Fibroblast of the aortic adventitia (primary cell): ENCODE measurements at regions not wholly inside any gene's neighbourhood (a gene's known extent, or its start where the extent isn't known, plus 50 kb on each side); places are given as distances from the start of the nearest gene placed in this dataset.

ENCODE experiments used
- DNase-seq: peaks from one replicate; pipeline ENCODE4 v3.0.0-alpha.2; 2010; ENCODE audit warnings: low read depth
- H3K4me3 ChIP-seq: 2 replicates; pipeline ENCODE4 v1.5.1; 2011; ENCODE audit warnings: low read depth, mild to moderate bottlenecking, control low read depth, low read length, moderate library complexity
- CTCF ChIP-seq: IDR thresholded peaks from 2 replicates; pipeline ENCODE4 v1.5.1; 2011; ENCODE audit warnings: mild to moderate bottlenecking, low read length, control low read depth, inconsistent platforms; ENCODE audit not compliant: insufficient read depth

- no peak overlapping the region for H3K4me3 ChIP-seq
- no peak for DNase-seq
- no peak for TF ChIP-seq CTCF
Observed at GRCh38 chr7:142376356-142376997, 118.6 kb upstream of the PRSS58 start.

- no peak for TF ChIP-seq CTCF
- H3K4me3 ChIP-seq = no peak overlapping the region
- peak; percentile 43 for DNase-seq
Observed at GRCh38 chr7:142375710-142376313, 118.0 kb upstream of the PRSS58 start.

- no peak for TF ChIP-seq CTCF
- no peak for DNase-seq
- no peak overlapping the region for H3K4me3 ChIP-seq
Observed at GRCh38 chr7:142372727-142373126, 114.9 kb upstream of the PRSS58 start.

GRCh38 chr7:142371586-142372377, 113.9 kb upstream of the PRSS58 start:
- TF ChIP-seq CTCF = no peak
- no peak overlapping the region for H3K4me3 ChIP-seq
- no peak for DNase-seq

GRCh38 chr7:142365410-142365842, 107.6 kb upstream of the PRSS58 start:
- DNase-seq = no peak
- no peak for TF ChIP-seq CTCF
- no peak overlapping the region for H3K4me3 ChIP-seq

GRCh38 chr7:142364551-142364950, 106.7 kb upstream of the PRSS58 start:
- H3K4me3 ChIP-seq = no peak overlapping the region
- TF ChIP-seq CTCF = no peak
- DNase-seq = no peak
